Fibroblast of lung (primary cell): ENCODE measurements at regions not wholly inside any gene's neighbourhood (a gene's known extent, or its start where the extent isn't known, plus 50 kb on each side); places are given as distances from the start of the nearest gene placed in this dataset.

Source experiments
- CTCF ChIP-seq, 2 donors: IDR thresholded peaks in 1 of 2; conservative IDR thresholded peaks in 1 of 2; 1 replicate in 1 of 2; 2 replicates in 1 of 2; pipeline ENCODE4 v1.5.1; 2011 to 2012; ENCODE audit warnings: low read length in 2 of 2, control low read depth in 1 of 2, inconsistent platforms in 1 of 2, low read depth in 1 of 2, mild to moderate bottlenecking in 1 of 2
- EZH2 ChIP-seq: IDR thresholded peaks from 2 replicates; pipeline ENCODE4 v1.5.1; 2012; ENCODE audit warnings: low read length, control low read depth, mild to moderate bottlenecking; ENCODE audit errors: missing control alignments

GRCh38 chr13:24016046-24016445, 118.7 kb upstream of the C1QTNF9B start:
- no peak for TF ChIP-seq CTCF (conservative IDR thresholded peaks at IDR 0.05 in 1 of 2, IDR thresholded peaks at IDR 0.05 in 1 of 2; ENCODE audit: low read depth in 1 of 2, low read length in 2 of 2)
- TF ChIP-seq EZH2 = no peak
